GM21825 (cell line): ENCODE measurements at regions not wholly inside any gene's neighbourhood (a gene's known extent, or its start where the extent isn't known, plus 50 kb on each side); places are given as distances from the start of the nearest gene placed in this dataset.
"Not testable (repeated sequence)": the region's sequence is repeated elsewhere in the genome, so short reads cannot be mapped to it uniquely, and the experiment has no call there.

Experiments
- ATAC-seq: cut with Tn5 transposase; IDR thresholded peaks from one replicate; pipeline ENCODE4 v1.9.1; 2021; ENCODE audit warnings: mild to moderate bottlenecking, moderate library complexity; ENCODE audit not compliant: unreplicated experiment

GRCh38 chr6:102742028-102742427, 1348.5 kb downstream of the GRIK2 start:
- no peak for ATAC-seq

GRCh38 chr6:102736941-102737368, 1343.4 kb downstream of the GRIK2 start:
- no peak for ATAC-seq

- no peak for ATAC-seq
These were observed 1339.4 kb downstream of the GRIK2 start for GRCh38 chr6:102732898-102733297.

GRCh38 chr6:102722086-102722485, 1328.6 kb downstream of the GRIK2 start:
- ATAC-seq: not testable (repeated sequence)

GRCh38 chr6:102717737-102718456, 1324.4 kb downstream of the GRIK2 start:
- no peak for ATAC-seq

GRCh38 chr6:102717252-102717651, 1323.7 kb downstream of the GRIK2 start:
- ATAC-seq: no peak

GRCh38 chr6:102701019-102701418, 1307.5 kb downstream of the GRIK2 start:
- ATAC-seq: no peak

- ATAC-seq: no peak
These were observed 1293.0 kb downstream of the GRIK2 start for GRCh38 chr6:102686461-102686860.

GRCh38 chr6:102680413-102680812, 1286.9 kb downstream of the GRIK2 start:
- ATAC-seq: no peak

- ATAC-seq: no peak
These were observed 1286.4 kb downstream of the GRIK2 start for GRCh38 chr6:102679865-102680264.

GRCh38 chr6:102677225-102677624, 1283.7 kb downstream of the GRIK2 start:
- ATAC-seq: no peak

- no peak for ATAC-seq
These were observed 1277.2 kb downstream of the GRIK2 start for GRCh38 chr6:102670735-102671134.

GRCh38 chr6:102662851-102663250, 1269.3 kb downstream of the GRIK2 start:
- ATAC-seq: no peak

GRCh38 chr6:102660303-102660702, 1266.8 kb downstream of the GRIK2 start:
- ATAC-seq: no peak

- ATAC-seq: no peak
These were observed 1262.3 kb downstream of the GRIK2 start for GRCh38 chr6:102655823-102656222.

- ATAC-seq: no peak
These were observed 1247.9 kb downstream of the GRIK2 start for GRCh38 chr6:102641426-102641825.

GRCh38 chr6:102631921-102632320, 1238.4 kb downstream of the GRIK2 start:
- ATAC-seq: no peak

- ATAC-seq: no peak
These were observed 1229.7 kb downstream of the GRIK2 start for GRCh38 chr6:102623201-102623600.

- no peak for ATAC-seq
These were observed 1226.1 kb downstream of the GRIK2 start for GRCh38 chr6:102619585-102619984.

- no peak for ATAC-seq
These were observed 1189.1 kb downstream of the GRIK2 start for GRCh38 chr6:102582569-102582968.

- ATAC-seq: no peak
These were observed 1188.0 kb downstream of the GRIK2 start for GRCh38 chr6:102581378-102582124.

GRCh38 chr6:102571236-102571908, 1177.9 kb downstream of the GRIK2 start:
- ATAC-seq: no peak
